ENCODE measurements at regions not wholly inside any gene's neighbourhood (a gene's known extent, or its start where the extent isn't known, plus 50 kb on each side); places are given as distances from the start of the nearest gene placed in this dataset.

DNA sequence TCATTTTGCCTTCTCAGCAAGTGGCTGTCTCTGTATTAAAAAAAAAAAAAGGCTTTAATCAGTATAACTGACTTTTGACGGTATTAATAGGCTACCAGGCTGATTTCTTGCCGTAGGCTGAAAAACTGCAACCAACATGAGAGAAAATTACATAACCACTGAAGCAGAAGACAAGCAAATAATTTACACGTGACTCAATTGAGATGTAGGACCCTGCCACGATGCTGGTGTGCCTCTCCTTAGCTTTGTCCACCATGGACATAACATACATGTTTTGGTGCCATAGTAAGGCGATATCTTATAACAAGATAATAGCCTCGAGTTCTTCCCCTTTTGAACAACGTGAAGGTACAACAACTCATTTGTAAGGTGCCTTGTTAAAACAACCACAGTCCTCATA, 88.7 kb upstream of the GRIP1 start:
- Histone ChIP-seq H3K4me1 (ENCODE audit: insufficient read depth, poor library complexity, severe bottlenecking) (no peaks in the 10 kb centered on the region), H3K27ac (ENCODE audit: poor library complexity, severe bottlenecking) (no peak overlapping the region), H3K9me3 (ENCODE audit: severe bottlenecking) (no peaks in the 10 kb centered on the region), H3K4me3 (ENCODE audit: severe bottlenecking) (no peak overlapping the region), H3K36me3 (ENCODE audit: low read depth) (no peaks in the 10 kb centered on the region), H3K27me3 (ENCODE audit: insufficient read depth, poor library complexity, severe bottlenecking) (no peaks in the 10 kb centered on the region)
- no peak for DNase-seq (ENCODE audit: low spot score)
- ATAC-seq (ENCODE audit: low read depth) = no peak
- no peak for TF ChIP-seq CTCF (IDR thresholded peaks at IDR 0.05; ENCODE audit: poor library complexity, severe bottlenecking)

DNA sequence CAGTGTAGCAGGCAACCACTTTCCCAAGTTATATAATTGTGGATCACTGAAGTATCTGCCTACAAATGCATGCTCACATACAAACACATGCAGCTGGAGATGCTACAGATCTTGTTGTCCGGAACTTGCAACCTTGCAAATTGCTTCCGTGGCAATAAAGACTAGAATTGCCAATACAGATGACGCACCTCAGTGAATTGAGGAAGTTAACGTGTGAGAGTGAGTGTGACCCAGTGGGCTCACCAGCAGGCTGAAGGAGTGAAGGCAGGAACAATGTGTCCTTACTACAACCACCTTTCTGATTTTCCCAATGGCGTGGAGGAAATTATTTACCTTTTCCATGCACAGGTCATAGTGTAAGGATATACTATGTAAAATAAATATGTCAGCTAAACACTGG, 89.4 kb upstream of the GRIP1 start:
- Histone ChIP-seq H3K4me1 (ENCODE audit: insufficient read depth, poor library complexity, severe bottlenecking) (no peaks in the 10 kb centered on the region), H3K36me3 (ENCODE audit: low read depth) (no peaks in the 10 kb centered on the region), H3K27me3 (ENCODE audit: insufficient read depth, poor library complexity, severe bottlenecking) (no peaks in the 10 kb centered on the region), H3K4me3 (ENCODE audit: severe bottlenecking) (no peak overlapping the region), H3K27ac (ENCODE audit: poor library complexity, severe bottlenecking) (no peak overlapping the region), H3K9me3 (ENCODE audit: severe bottlenecking) (no peaks in the 10 kb centered on the region)
- no peak for TF ChIP-seq CTCF (IDR thresholded peaks at IDR 0.05; ENCODE audit: poor library complexity, severe bottlenecking)
- no peak for DNase-seq (ENCODE audit: low spot score)
- ATAC-seq (ENCODE audit: low read depth) = no peak

GRCh38 chr12:66774929-66775328, 96.1 kb upstream of the GRIP1 start:
- TF ChIP-seq CTCF (IDR thresholded peaks at IDR 0.05; ENCODE audit: poor library complexity, severe bottlenecking) = no peak

GRCh38 chr12:66775871-66776270, 97.0 kb upstream of the GRIP1 start:
- no peaks in the 10 kb centered on the region for H3K27me3 ChIP-seq (ENCODE audit: insufficient read depth, poor library complexity, severe bottlenecking)
- ATAC-seq (ENCODE audit: low read depth) = no peak
- H3K27ac ChIP-seq (ENCODE audit: poor library complexity, severe bottlenecking) = no peak overlapping the region
- no peaks in the 10 kb centered on the region for H3K4me1 ChIP-seq (ENCODE audit: insufficient read depth, poor library complexity, severe bottlenecking)
- no peak overlapping the region for H3K4me3 ChIP-seq (ENCODE audit: severe bottlenecking)
- no peak for TF ChIP-seq CTCF (IDR thresholded peaks at IDR 0.05; ENCODE audit: poor library complexity, severe bottlenecking)
- no peak for DNase-seq (ENCODE audit: low spot score)
- no peaks in the 10 kb centered on the region for H3K36me3 ChIP-seq (ENCODE audit: low read depth)
- H3K9me3 ChIP-seq (ENCODE audit: severe bottlenecking) = no peaks in the 10 kb centered on the region

More at GRCh38 chr12:66774929-66775328, 96.1 kb upstream of the GRIP1 start:
- no peaks in the 10 kb centered on the region for H3K27me3 ChIP-seq (ENCODE audit: insufficient read depth, poor library complexity, severe bottlenecking)
- no peaks in the 10 kb centered on the region for H3K4me1 ChIP-seq (ENCODE audit: insufficient read depth, poor library complexity, severe bottlenecking)
- no peak for ATAC-seq (ENCODE audit: low read depth)
- no peaks in the 10 kb centered on the region for H3K9me3 ChIP-seq (ENCODE audit: severe bottlenecking)
- no peak overlapping the region for H3K4me3 ChIP-seq (ENCODE audit: severe bottlenecking)
- no peaks in the 10 kb centered on the region for H3K36me3 ChIP-seq (ENCODE audit: low read depth)
- DNase-seq (ENCODE audit: low spot score) = no peak
- no peak overlapping the region for H3K27ac ChIP-seq (ENCODE audit: poor library complexity, severe bottlenecking)

GRCh38 chr12:66776974-66777373, 98.1 kb upstream of the GRIP1 start:
- no peak for TF ChIP-seq CTCF (IDR thresholded peaks at IDR 0.05; ENCODE audit: poor library complexity, severe bottlenecking)
- no peak for ATAC-seq (ENCODE audit: low read depth)
- no peak for DNase-seq (ENCODE audit: low spot score)
- Histone ChIP-seq H3K9me3 (ENCODE audit: severe bottlenecking) (no peaks in the 10 kb centered on the region), H3K4me3 (ENCODE audit: severe bottlenecking) (no peak overlapping the region), H3K4me1 (ENCODE audit: insufficient read depth, poor library complexity, severe bottlenecking) (no peaks in the 10 kb centered on the region), H3K27me3 (ENCODE audit: insufficient read depth, poor library complexity, severe bottlenecking) (peaks cover 8% of the 10 kb centered on the region), H3K27ac (ENCODE audit: poor library complexity, severe bottlenecking) (no peak overlapping the region), H3K36me3 (ENCODE audit: low read depth) (no peaks in the 10 kb centered on the region)
